GM12878 (cell line): ENCODE measurements at regions not wholly inside any gene's neighbourhood (a gene's known extent, or its start where the extent isn't known, plus 50 kb on each side); places are given as distances from the start of the nearest gene placed in this dataset.

Source experiments
- ATAC-seq: fragments of 200-7000 bp; cut with Tn5 transposase; 3 replicates; pipeline ENCODE4 v1.9.1; 2020; ENCODE audit warnings: mild to moderate bottlenecking, moderate library complexity
- BruUV-seq: library from RNA; stranded (reverse); fragments of 400-500 nt; replicated peaks from 2 replicates; lab custom pipeline; 2021; lab: Mats Ljungman, UMichigan
- CTCF ChIA-PET: fragments of 300-600 bp; sonication (Branson Sonifier 250); formaldehyde crosslinking; extraction: SDS; loops from one replicate; lab custom pipeline; 2021; ENCODE audit warnings: inconsistent platforms; lab: Yijun Ruan, JAX
- POLR2A ChIA-PET: fragments of 350-600 bp; formaldehyde crosslinking; extraction: SDS; loops from one replicate; lab custom pipeline; 2021; ENCODE audit warnings: inconsistent platforms; lab: Charles Lee
- RAD21 ChIA-PET: fragments of 300-600 bp; sonication (Branson Sonifier 250); formaldehyde crosslinking; loops from one replicate; lab custom pipeline; 2023; ENCODE audit warnings: antibody characterized with exemption; ENCODE audit not compliant: unreplicated experiment; lab: Charles Lee
- SMC1A ChIA-PET: fragments of 300-600 bp; sonication (Branson Sonifier 250); formaldehyde crosslinking; loops from one replicate; lab custom pipeline; 2023; ENCODE audit not compliant: unreplicated experiment, uncharacterized antibody; lab: Charles Lee
- DNase-seq: peaks from one replicate; pipeline ENCODE4 v3.0.0-alpha.2; 2011; ENCODE audit warnings: low read depth, low spot score
- FAIRE-seq: peaks from 3 replicates; lab custom pipeline; 2011; peaks lifted over from hg19 to GRCh38; lab: Jason Lieb, UNC
- H2AFZ ChIP-seq: 2 replicates; pipeline ENCODE4 v1.6.0; 2011; ENCODE audit warnings: low read depth, low read length, control low read depth; ENCODE audit not compliant: control insufficient read depth
- H3K27ac ChIP-seq: 2 replicates; pipeline ENCODE4 v1.5.1; 2011; ENCODE audit warnings: control low read depth; ENCODE audit not compliant: control insufficient read depth, insufficient read depth
- H3K27me3 ChIP-seq, 2 experiments: replicated peaks in 1 of 2; 2 replicates each; pipeline versions ENCODE4 v1.6.0 to v1.6.1; 2011; ENCODE audit warnings: low read length in 1 of 2; ENCODE audit not compliant: control insufficient read depth in 2 of 2, insufficient read depth in 2 of 2
- H3K36me3 ChIP-seq, 2 experiments: 2 replicates each; pipeline ENCODE4 v1.5.1; 2011; ENCODE audit warnings: low read length in 1 of 2; ENCODE audit not compliant: control insufficient read depth in 2 of 2, insufficient read depth in 2 of 2
- H3K4me1 ChIP-seq: 2 replicates; pipeline ENCODE4 v1.6.1; 2011; ENCODE audit warnings: mild to moderate bottlenecking, low read length, moderate library complexity, mixed read lengths; ENCODE audit not compliant: control insufficient read depth, insufficient read depth
- H3K4me2 ChIP-seq: 2 replicates; pipeline ENCODE4 v1.6.0; 2011; ENCODE audit warnings: control low read depth; ENCODE audit not compliant: control insufficient read depth, insufficient read depth
- H3K4me3 ChIP-seq: fragments of 200-600 bp; sonication (generic); 2 replicates; pipeline ENCODE4 v1.5.1; 2016
- H3K79me2 ChIP-seq: 2 replicates; pipeline ENCODE4 v1.6.0; 2011; ENCODE audit warnings: low read length; ENCODE audit not compliant: control insufficient read depth, insufficient read depth
- H3K9ac ChIP-seq: 2 replicates; pipeline ENCODE4 v1.8.0; 2011; ENCODE audit warnings: low read length, control low read depth, mixed read lengths; ENCODE audit not compliant: control insufficient read depth, insufficient read depth
- H3K9me3 ChIP-seq: replicated peaks from 3 replicates; pipeline ENCODE4 v1.5.1; 2011; ENCODE audit warnings: mild to moderate bottlenecking, low read length; ENCODE audit not compliant: control insufficient read depth, insufficient read depth
- H4K20me1 ChIP-seq: 2 replicates; pipeline ENCODE4 v1.6.0; 2011; ENCODE audit not compliant: control insufficient read depth, insufficient read depth
- BCL3 ChIP-seq: IDR thresholded peaks from 2 replicates; pipeline ENCODE4 v1.6.1; 2011; ENCODE audit warnings: borderline replicate concordance, low read depth, mild to moderate bottlenecking, moderate library complexity, low read length; ENCODE audit not compliant: insufficient read depth, poor library complexity, severe bottlenecking
- BHLHE40 ChIP-seq, 2 experiments: fragments of 450-650 bp in 1 of 2; IDR thresholded peaks; 2 replicates each; pipeline ENCODE4 v1.6.1; 2011 to 2017; ENCODE audit warnings: low read depth in 2 of 2, borderline replicate concordance in 1 of 2, improper control_type of control experiment in 1 of 2, low read length in 1 of 2, mild to moderate bottlenecking in 1 of 2
- GATAD2B ChIP-seq: fragments of 450-650 bp; conservative IDR thresholded peaks from 2 replicates; pipeline ENCODE4 v1.6.1; 2017; ENCODE audit warnings: low read depth, mild to moderate bottlenecking, moderate library complexity
- IKZF2 ChIP-seq, 2 experiments: fragments of 450-650 bp; IDR thresholded peaks; 2 replicates each; pipeline ENCODE4 v1.6.1; 2017; ENCODE audit warnings: mild to moderate bottlenecking in 2 of 2, moderate library complexity in 2 of 2
- LARP7 ChIP-seq: fragments of 450-650 bp; IDR thresholded peaks from 2 replicates; pipeline ENCODE4 v1.6.1; 2017; ENCODE audit warnings: mild to moderate bottlenecking
- PAX5 ChIP-seq: IDR thresholded peaks from 2 replicates; pipeline ENCODE4 v1.6.1; 2011; ENCODE audit warnings: low read depth, low read length, borderline replicate concordance
- PAX8 ChIP-seq: fragments of 450-650 bp; IDR thresholded peaks from 2 replicates; pipeline ENCODE4 v1.6.1; 2017; ENCODE audit warnings: mild to moderate bottlenecking, moderate library complexity
- RB1 ChIP-seq: fragments of 450-650 bp; formaldehyde crosslinking; IDR thresholded peaks from 2 replicates; pipeline ENCODE4 v1.6.1; 2017; ENCODE audit warnings: mild to moderate bottlenecking, borderline replicate concordance
- RCOR1 ChIP-seq: conservative IDR thresholded peaks from 2 replicates; pipeline ENCODE4 v1.6.1; 2012; ENCODE audit warnings: low read depth, low read length, improper control_type of control experiment
- RUNX3 ChIP-seq: IDR thresholded peaks from 2 replicates; pipeline ENCODE4 v1.6.1; 2012; ENCODE audit warnings: low read length, inconsistent platforms
- SKIL ChIP-seq: fragments of 450-650 bp; IDR thresholded peaks from 2 replicates; pipeline ENCODE4 v1.6.1; 2017; ENCODE audit warnings: mild to moderate bottlenecking, low read depth, inconsistent platforms; ENCODE audit not compliant: poor library complexity, severe bottlenecking
- SMAD5 ChIP-seq: IDR thresholded peaks from 2 replicates; pipeline ENCODE4 v1.6.1; 2016; ENCODE audit warnings: antibody characterized with exemption, low read depth
- SMC3 ChIP-seq: IDR thresholded peaks from 2 replicates; pipeline ENCODE4 v1.6.1; 2011; ENCODE audit warnings: low read length, improper control_type of control experiment, borderline replicate concordance
- SPI1 ChIP-seq: IDR thresholded peaks from 2 replicates; pipeline ENCODE4 v1.6.1; 2011; ENCODE audit warnings: low read depth, mild to moderate bottlenecking, low read length, moderate library complexity, borderline replicate concordance; ENCODE audit not compliant: insufficient read depth
- TBL1XR1 ChIP-seq: IDR thresholded peaks from 2 replicates; pipeline ENCODE4 v1.6.1; 2012; ENCODE audit warnings: low read depth, low read length, improper control_type of control experiment
- USF2 ChIP-seq: IDR thresholded peaks from 2 replicates; pipeline ENCODE4 v1.6.1; 2011; ENCODE audit warnings: low read depth, low read length, improper control_type of control experiment, borderline replicate concordance
- ZNF384 ChIP-seq: IDR thresholded peaks from 2 replicates; pipeline ENCODE4 v1.6.1; 2012; ENCODE audit warnings: low read depth, mild to moderate bottlenecking, low read length, improper control_type of control experiment, borderline replicate concordance
- ZSCAN29 ChIP-seq: fragments of 450-650 bp; IDR thresholded peaks from 2 replicates; pipeline ENCODE4 v1.6.1; 2017; ENCODE audit warnings: mild to moderate bottlenecking, moderate library complexity
- ZZZ3 ChIP-seq: IDR thresholded peaks from 2 replicates; pipeline ENCODE4 v1.6.1; 2011; ENCODE audit warnings: low read depth; ENCODE audit not compliant: control insufficient read depth, insufficient read length
- WGBS: methylation state at CpG from one replicate; pipeline ENCODE4 v1.1.6; 2016; ENCODE audit warnings: low lambda C conversion rate; ENCODE audit not compliant: insufficient replicate concordance, insufficient coverage; ENCODE audit errors: missing lambda C conversion rate; 5-methylcytosine and 5-hydroxymethylcytosine counted together
- in situ Hi-C: fragments of 300-500 bp; cut with MboI; formaldehyde crosslinking; loops from 9 replicates; pipeline ENCODE4 v1.14.3; 2018; ENCODE audit warnings: mixed read lengths
- intact Hi-C: fragments of 100-400 bp; cut with micrococcal nuclease; formaldehyde crosslinking; loops from one replicate; pipeline ENCODE4 v1.14.2; 2022; ENCODE audit not compliant: unreplicated experiment

- Histone ChIP-seq H4K20me1 (no peaks in the 10 kb centered on the region), H2AFZ (no peak overlapping the region; the same call in 1 of the 2 replicates), H3K4me3 (no peak overlapping the region), H3K9me3 (no peaks in the 10 kb centered on the region), H3K27ac (no peak overlapping the region), H3K4me2 (no peak overlapping the region), H3K4me1 (peaks cover 10% of the 10 kb centered on the region), H3K36me3 (no peaks in the 10 kb centered on the region), H3K9ac (no peak overlapping the region), H3K79me2 (no peaks in the 10 kb centered on the region), H3K27me3 (no peaks in the 10 kb centered on the region)
- ATAC-seq (peak; percentile 98), DNase-seq (peak; percentile 70), FAIRE-seq (peak; percentile 27)
- POLR2A ChIA-PET = no interaction called here
- no TSS peak for BruUV-seq
- CTCF ChIA-PET = interaction anchor here (1.1 kb wide), 1 partner anchor 16 kb away, joined by 3 read pairs; no protein-coding TSS in a partner anchor
- intact Hi-C loops = no loop called here
- SMC1A ChIA-PET = interaction anchor here (1.0 to 1.6 kb wide), 4 partner anchors 12 to 62 kb away, joined by 3 to 4 read pairs (median 4); no protein-coding TSS in a partner anchor
- RAD21 ChIA-PET = interaction anchor here (0.7 kb wide), 1 partner anchor 15 kb away, joined by 4 read pairs; no protein-coding TSS in a partner anchor
- in situ Hi-C loops = no loop called here
- WGBS = 18% methylated on average over 16 of the region's 16 CpGs
- TF ChIP-seq PAX8 = no peak
- TF ChIP-seq PAX5 = no peak
- TF ChIP-seq RUNX3 = no peak
- no peak for TF ChIP-seq RCOR1
- no peak for TF ChIP-seq ZZZ3
- TF ChIP-seq BCL3 = no peak
- TF ChIP-seq SKIL = no peak
- TF ChIP-seq LARP7 = no peak
- peak in 1 of 2 experiments; percentile 36; a peak in 1 of 4 replicates for TF ChIP-seq IKZF2 (IDR thresholded peaks at IDR 0.05)
- no peak for TF ChIP-seq ZNF384
- TF ChIP-seq BHLHE40 (IDR thresholded peaks at IDR 0.05; ENCODE audit: borderline replicate concordance in 1 of 2, low read depth in 2 of 2, low read length in 1 of 2) = peak in 1 of 2 experiments; percentile 39; a peak in 1 of 4 replicates
- TF ChIP-seq ZSCAN29 = no peak
- peak; percentile 14; the same call in 1 of the 2 replicates for TF ChIP-seq RB1
- peak; percentile 15; the same call in 1 of the 2 replicates for TF ChIP-seq GATAD2B
- no peak for TF ChIP-seq USF2
- peak; percentile 6; the same call in 1 of the 2 replicates for TF ChIP-seq SPI1
- no peak for TF ChIP-seq SMC3
- TF ChIP-seq SMAD5 = no peak
- TF ChIP-seq TBL1XR1 = no peak
Observed at GRCh38 chr17:31596382-31597323, 205.2 kb downstream of the RAB11FIP4 start.
